ENCODE measurements at regions not wholly inside any gene's neighbourhood (a gene's known extent, or its start where the extent isn't known, plus 50 kb on each side); places are given as distances from the start of the nearest gene placed in this dataset.

- no peaks in the 10 kb centered on the region for H3F3A ChIP-seq (ENCODE audit: insufficient read depth, low read length)
Observed at GRCh38 chr2:17430326-17430725, 87.9 kb downstream of the RAD51AP2 start.

GRCh38 chr2:17429130-17429529 lies 89.1 kb downstream of the RAD51AP2 start:
- Histone ChIP-seq H3K9me3 (replicated peaks; ENCODE audit: insufficient read depth, low read length) (no peaks in the 10 kb centered on the region), H3K4me2 (ENCODE audit: low read depth, low read length) (peak overlapping the region; percentile 40; the same call in 1 of the 2 replicates), H3K9me2 (replicated peaks; ENCODE audit: insufficient read depth, low read length) (no peaks in the 10 kb centered on the region), H3F3A (ENCODE audit: insufficient read depth, low read length) (no peaks in the 10 kb centered on the region), H3K4me3 (ENCODE audit: low read length) (no peak overlapping the region), H3K79me2 (ENCODE audit: low read length) (no peaks in the 10 kb centered on the region), H3K9ac (ENCODE audit: low read length) (no peak overlapping the region), H3K36me3 (replicated peaks; ENCODE audit: insufficient read depth, low read length) (no peaks in the 10 kb centered on the region), H3K27me3 (replicated peaks; ENCODE audit: insufficient read depth, low read length) (no peaks in the 10 kb centered on the region), H4K20me1 (ENCODE audit: insufficient read depth, low read length) (no peaks in the 10 kb centered on the region), H3K27ac (ENCODE audit: low read length) (peak overlapping the region; percentile 4; the same call in 1 of the 2 replicates), H3K4me1 (ENCODE audit: low read length) (peaks cover 18% of the 10 kb centered on the region), H2AFZ (ENCODE audit: low read length) (peak overlapping the region; percentile 15; the same call in 1 of the 2 replicates)
- DNase-seq = peak; percentile 30
- TF ChIP-seq EZH2phosphoT487 (IDR thresholded peaks at IDR 0.05; ENCODE audit: low read length) (no peak), CTCF (IDR thresholded peaks at IDR 0.05; ENCODE audit: low read length) (no peak), EZH2 (optimal IDR thresholded peaks at IDR 0.05; ENCODE audit: low read depth, low read length) (no peak)

More at GRCh38 chr2:17430326-17430725, 87.9 kb downstream of the RAD51AP2 start:
- Histone ChIP-seq H3K79me2 (ENCODE audit: low read length) (no peaks in the 10 kb centered on the region), H3K36me3 (replicated peaks; ENCODE audit: insufficient read depth, low read length) (no peaks in the 10 kb centered on the region), H3K4me2 (ENCODE audit: low read depth, low read length) (no peak overlapping the region), H3K4me1 (ENCODE audit: low read length) (peaks cover 18% of the 10 kb centered on the region), H3K27ac (ENCODE audit: low read length) (no peak overlapping the region), H4K20me1 (ENCODE audit: insufficient read depth, low read length) (no peaks in the 10 kb centered on the region), H3K9me3 (replicated peaks; ENCODE audit: insufficient read depth, low read length) (no peaks in the 10 kb centered on the region), H3K9me2 (replicated peaks; ENCODE audit: insufficient read depth, low read length) (no peaks in the 10 kb centered on the region), H3K27me3 (replicated peaks; ENCODE audit: insufficient read depth, low read length) (no peaks in the 10 kb centered on the region), H3K4me3 (ENCODE audit: low read length) (no peak overlapping the region), H2AFZ (ENCODE audit: low read length) (no peak overlapping the region), H3K9ac (ENCODE audit: low read length) (no peak overlapping the region)
- TF ChIP-seq EZH2 (optimal IDR thresholded peaks at IDR 0.05; ENCODE audit: low read depth, low read length) (no peak), CTCF (IDR thresholded peaks at IDR 0.05; ENCODE audit: low read length) (no peak), EZH2phosphoT487 (IDR thresholded peaks at IDR 0.05; ENCODE audit: low read length) (no peak)
- no peak for DNase-seq

GRCh38 chr2:17427401-17427800 lies 90.8 kb downstream of the RAD51AP2 start:
- no peaks in the 10 kb centered on the region for H4K20me1 ChIP-seq (ENCODE audit: insufficient read depth, low read length)
- DNase-seq = no peak
- H3K9me2 ChIP-seq (replicated peaks; ENCODE audit: insufficient read depth, low read length) = no peaks in the 10 kb centered on the region
- H2AFZ ChIP-seq (ENCODE audit: low read length) = no peak overlapping the region
- H3K9me3 ChIP-seq (replicated peaks; ENCODE audit: insufficient read depth, low read length) = no peaks in the 10 kb centered on the region
- no peaks in the 10 kb centered on the region for H3K36me3 ChIP-seq (replicated peaks; ENCODE audit: insufficient read depth, low read length)
- no peak for TF ChIP-seq EZH2 (optimal IDR thresholded peaks at IDR 0.05; ENCODE audit: low read depth, low read length)
- no peak for TF ChIP-seq EZH2phosphoT487 (IDR thresholded peaks at IDR 0.05; ENCODE audit: low read length)
- no peak overlapping the region for H3K27ac ChIP-seq (ENCODE audit: low read length)
- peaks cover 18% of the 10 kb centered on the region for H3K4me1 ChIP-seq (ENCODE audit: low read length)
- no peak overlapping the region for H3K9ac ChIP-seq (ENCODE audit: low read length)
- H3K27me3 ChIP-seq (replicated peaks; ENCODE audit: insufficient read depth, low read length) = no peaks in the 10 kb centered on the region
- H3K79me2 ChIP-seq (ENCODE audit: low read length) = no peaks in the 10 kb centered on the region
- H3F3A ChIP-seq (ENCODE audit: insufficient read depth, low read length) = no peaks in the 10 kb centered on the region
- H3K4me3 ChIP-seq (ENCODE audit: low read length) = no peak overlapping the region
- H3K4me2 ChIP-seq (ENCODE audit: low read depth, low read length) = no peak overlapping the region

GRCh38 chr2:17426743-17427142 lies 91.5 kb downstream of the RAD51AP2 start:
- no peak overlapping the region for H3K9ac ChIP-seq (ENCODE audit: low read length)
- H3K4me1 ChIP-seq (ENCODE audit: low read length) = peaks cover 18% of the 10 kb centered on the region
- H3K4me3 ChIP-seq (ENCODE audit: low read length) = no peak overlapping the region
- H4K20me1 ChIP-seq (ENCODE audit: insufficient read depth, low read length) = no peaks in the 10 kb centered on the region
- DNase-seq = no peak
- H3K79me2 ChIP-seq (ENCODE audit: low read length) = no peaks in the 10 kb centered on the region
- H3K27me3 ChIP-seq (replicated peaks; ENCODE audit: insufficient read depth, low read length) = no peaks in the 10 kb centered on the region
- no peak overlapping the region for H3K27ac ChIP-seq (ENCODE audit: low read length)
- H3K36me3 ChIP-seq (replicated peaks; ENCODE audit: insufficient read depth, low read length) = no peaks in the 10 kb centered on the region
- H2AFZ ChIP-seq (ENCODE audit: low read length) = no peak overlapping the region
- H3K4me2 ChIP-seq (ENCODE audit: low read depth, low read length) = no peak overlapping the region
- TF ChIP-seq EZH2phosphoT487 (IDR thresholded peaks at IDR 0.05; ENCODE audit: low read length) = no peak
- no peak for TF ChIP-seq EZH2 (optimal IDR thresholded peaks at IDR 0.05; ENCODE audit: low read depth, low read length)
- no peak for TF ChIP-seq CTCF (IDR thresholded peaks at IDR 0.05; ENCODE audit: low read length)
- no peaks in the 10 kb centered on the region for H3K9me2 ChIP-seq (replicated peaks; ENCODE audit: insufficient read depth, low read length)
- H3F3A ChIP-seq (ENCODE audit: insufficient read depth, low read length) = no peaks in the 10 kb centered on the region
- no peaks in the 10 kb centered on the region for H3K9me3 ChIP-seq (replicated peaks; ENCODE audit: insufficient read depth, low read length)
